H1 (cell line): ENCODE measurements at regions not wholly inside any gene's neighbourhood (a gene's known extent, or its start where the extent isn't known, plus 50 kb on each side); places are given as distances from the start of the nearest gene placed in this dataset.
"Not testable (repeated sequence)": the region's sequence is repeated elsewhere in the genome, so short reads cannot be mapped to it uniquely, and the experiment has no call there.

Experiments used
- CTCF ChIA-PET: fragments of 300-600 bp; sonication (Branson Sonifier 250); formaldehyde crosslinking; loops from one replicate; lab custom pipeline; 2021; ENCODE audit not compliant: partially characterized antibody; lab: Charles Lee
- POLR2A ChIA-PET: fragments of 300-600 bp; sonication (Branson Sonifier 250); formaldehyde crosslinking; loops from one replicate; lab custom pipeline; 2021; ENCODE audit warnings: inconsistent platforms; ENCODE audit not compliant: partially characterized antibody; lab: Charles Lee
- DNase-seq, 2 experiments: peaks; one replicate each; pipeline versions ENCODE4 v3.0.0 to v3.0.0-alpha.2; 2010 to 2022; ENCODE audit warnings: low spot score in 2 of 2, low read depth in 1 of 2, mixed read lengths in 1 of 2
- FAIRE-seq: peaks from 2 replicates; lab custom pipeline; 2011; peaks lifted over from hg19 to GRCh38; lab: Jason Lieb, UNC
- H2AFZ ChIP-seq: 2 replicates; pipeline ENCODE4 v1.8.1; 2012; ENCODE audit warnings: low read length, inconsistent platforms
- H2AK5ac ChIP-seq: 2 replicates; pipeline ENCODE4 v1.6.1; 2013; ENCODE audit warnings: low read depth, low read length
- H2BK120ac ChIP-seq: replicated peaks from 2 replicates; pipeline ENCODE3; 2013; ENCODE audit warnings: low read depth, low read length, inconsistent platforms
- H2BK12ac ChIP-seq: 2 replicates; pipeline ENCODE4 v1.6.1; 2013; ENCODE audit warnings: low read depth, low read length
- H2BK15ac ChIP-seq: 2 replicates; pipeline ENCODE4 v1.6.1; 2013; ENCODE audit warnings: low read length
- H2BK20ac ChIP-seq: 2 replicates; pipeline ENCODE4 v1.6.1; 2013; ENCODE audit warnings: low read length
- H2BK5ac ChIP-seq: 2 replicates; pipeline ENCODE4 v1.6.1; 2013; ENCODE audit warnings: low read depth, low read length
- H3K14ac ChIP-seq: 2 replicates; pipeline ENCODE4 v1.6.1; 2013; ENCODE audit warnings: inconsistent platforms; ENCODE audit not compliant: insufficient read length
- H3K18ac ChIP-seq: 2 replicates; pipeline ENCODE4 v1.6.1; 2013; ENCODE audit warnings: low read length; ENCODE audit errors: extremely low read depth
- H3K23ac ChIP-seq: 2 replicates; pipeline ENCODE4 v1.6.1; 2013; ENCODE audit warnings: inconsistent platforms; ENCODE audit not compliant: insufficient read length
- H3K23me2 ChIP-seq: 2 replicates; pipeline ENCODE4 v1.6.1; 2013; ENCODE audit warnings: low read depth, low read length
- H3K27ac ChIP-seq: 2 replicates; pipeline ENCODE4 v1.6.1; 2011; ENCODE audit warnings: low read depth, low read length, inconsistent platforms
- H3K27me3 ChIP-seq, 4 experiments: replicated peaks in 1 of 4; 1 replicate in 1 of 4; 2 replicates in 3 of 4; pipeline versions ENCODE4 v1.6.1 to v1.8.1; 2011 to 2013; ENCODE audit warnings: low read length in 3 of 4, mild to moderate bottlenecking in 3 of 4, inconsistent platforms in 2 of 4, mixed read lengths in 2 of 4, moderate library complexity in 1 of 4; ENCODE audit not compliant: control insufficient read depth in 3 of 4, insufficient read depth in 3 of 4; ENCODE audit errors: extremely low read depth in 1 of 4
- H3K36me3 ChIP-seq, 4 experiments: 2 replicates each; pipeline versions ENCODE4 v1.6.1 to v1.8.1; 2011 to 2013; ENCODE audit warnings: mild to moderate bottlenecking in 4 of 4, low read length in 3 of 4, moderate library complexity in 2 of 4, control low read depth in 1 of 4, inconsistent platforms in 1 of 4; ENCODE audit not compliant: insufficient read depth in 4 of 4, control insufficient read depth in 2 of 4
- H3K4ac ChIP-seq: replicated peaks from 2 replicates; pipeline ENCODE3; 2013; ENCODE audit warnings: low read length, low read depth, mixed read lengths, inconsistent platforms; ENCODE audit not compliant: insufficient read length
- H3K4me1 ChIP-seq, 4 experiments: replicated peaks in 1 of 4; 1 replicate in 1 of 4; 2 replicates in 3 of 4; pipeline versions ENCODE4 v1.6.1 to v1.8.1; 2011 to 2013; ENCODE audit warnings: low read length in 3 of 4, inconsistent platforms in 2 of 4, mixed read lengths in 1 of 4; ENCODE audit not compliant: insufficient read depth in 4 of 4, control insufficient read depth in 3 of 4
- H3K4me2 ChIP-seq, 2 experiments: 2 replicates each; pipeline versions ENCODE4 v1.6.1 to v1.8.1; 2011 to 2013; ENCODE audit warnings: low read depth in 2 of 2, low read length in 2 of 2, control low read depth in 1 of 2, inconsistent platforms in 1 of 2, mild to moderate bottlenecking in 1 of 2; ENCODE audit not compliant: insufficient read depth in 1 of 2
- H3K4me3 ChIP-seq, 4 experiments: fragments of 200-600, 300-600 bp in 1 of 4; sonication (generic), shearing (Covaris generic), sonication (Bioruptor Twin) in 1 of 4; 2 replicates each; pipeline versions ENCODE4 v1.5.1 to v1.8.1; 2011 to 2016; ENCODE audit warnings: low read length in 4 of 4, low read depth in 3 of 4, control low read depth in 2 of 4, inconsistent platforms in 2 of 4, mild to moderate bottlenecking in 2 of 4, mixed read lengths in 1 of 4, moderate library complexity in 1 of 4; ENCODE audit not compliant: insufficient read depth in 2 of 4; ENCODE audit errors: extremely low read depth in 1 of 4
- H3K56ac ChIP-seq: replicated peaks from 2 replicates; pipeline ENCODE3; 2013; ENCODE audit warnings: low read depth, mild to moderate bottlenecking, mixed read lengths, low read length, inconsistent platforms; ENCODE audit not compliant: insufficient read length
- H3K79me1 ChIP-seq: 2 replicates; pipeline ENCODE4 v1.6.1; 2013; ENCODE audit warnings: low read depth, low read length, control low read depth
- H3K79me2 ChIP-seq, 2 experiments: 2 replicates each; pipeline versions ENCODE4 v1.6.1 to v1.8.1; 2012 to 2013; ENCODE audit warnings: low read length in 2 of 2, mild to moderate bottlenecking in 2 of 2, inconsistent platforms in 1 of 2; ENCODE audit not compliant: insufficient read depth in 2 of 2, control insufficient read depth in 1 of 2
- H3K9ac ChIP-seq, 4 experiments: replicated peaks in 1 of 4; 1 replicate in 1 of 4; 2 replicates in 3 of 4; pipeline versions ENCODE4 v1.6.1 to v1.8.1; 2011 to 2013; ENCODE audit warnings: low read depth in 3 of 4, low read length in 3 of 4, control low read depth in 2 of 4, mild to moderate bottlenecking in 2 of 4, moderate library complexity in 2 of 4, inconsistent platforms in 1 of 4; ENCODE audit errors: extremely low read depth in 1 of 4
- H3K9me3 ChIP-seq, 2 experiments: 2 replicates each; pipeline versions ENCODE4 v1.6.1 to v1.8.1; 2012 to 2013; ENCODE audit warnings: mild to moderate bottlenecking in 2 of 2, moderate library complexity in 2 of 2, control low read depth in 1 of 2, inconsistent platforms in 1 of 2, low read depth in 1 of 2, low read length in 1 of 2, mixed read lengths in 1 of 2; ENCODE audit not compliant: insufficient read depth in 2 of 2
- H4K20me1 ChIP-seq, 2 experiments: replicated peaks in 1 of 2; 2 replicates each; pipeline versions ENCODE3 to v1.8.1; 2011 to 2013; ENCODE audit warnings: inconsistent platforms in 2 of 2, low read length in 2 of 2, mild to moderate bottlenecking in 1 of 2; ENCODE audit not compliant: insufficient read depth in 2 of 2, control insufficient read depth in 1 of 2
- H4K5ac ChIP-seq: 2 replicates; pipeline ENCODE4 v1.6.1; 2013; ENCODE audit warnings: low read length, low read depth, mixed read lengths, inconsistent platforms; ENCODE audit not compliant: insufficient read length
- H4K8ac ChIP-seq: 2 replicates; pipeline ENCODE4 v1.8.0; 2013; ENCODE audit warnings: mild to moderate bottlenecking, moderate library complexity, low read length, inconsistent platforms; ENCODE audit not compliant: insufficient read depth; ENCODE audit errors: extremely low read depth
- H4K91ac ChIP-seq: replicated peaks from 2 replicates; pipeline ENCODE3; 2013; ENCODE audit warnings: low read length, mixed read lengths, inconsistent platforms; ENCODE audit not compliant: insufficient read length
- WGBS, 2 experiments: shearing (Covaris generic) in 1 of 2; methylation state at CpG; one replicate each; pipeline versions ENCODE4 v1.1.6 to v1.1.7; 2013 to 2015; ENCODE audit warnings: low lambda C conversion rate in 2 of 2, mixed read lengths in 2 of 2, inconsistent platforms in 1 of 2, low coverage in 1 of 2, missing lambda C conversion rate in 1 of 2; ENCODE audit not compliant: insufficient replicate concordance in 2 of 2, insufficient coverage in 1 of 2, insufficient read length in 1 of 2; ENCODE audit errors: extremely low coverage in 1 of 2, missing lambda C conversion rate in 1 of 2; 5-methylcytosine and 5-hydroxymethylcytosine counted together

DNA sequence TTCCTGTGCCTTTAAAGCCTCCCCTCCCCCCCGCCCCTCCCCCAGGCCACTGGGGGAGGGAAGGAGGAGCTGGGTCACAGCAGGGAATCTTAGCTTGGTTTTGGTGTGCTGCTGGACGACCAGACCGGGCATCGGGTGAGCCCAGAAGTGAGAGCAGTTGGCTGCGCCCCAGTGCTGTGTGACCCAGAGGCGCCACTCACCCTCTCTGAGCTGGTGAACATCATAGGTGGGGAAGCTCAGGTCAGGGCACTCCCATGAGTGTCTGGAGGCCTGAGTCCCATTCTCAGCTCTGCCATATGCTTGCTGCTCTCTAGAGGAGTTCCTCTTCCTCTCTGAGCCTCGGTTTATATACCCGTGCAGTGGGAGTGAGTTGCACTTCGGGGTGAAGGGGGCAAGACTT, 3077.5 kb downstream of the RPIA start:
- H4K20me1 ChIP-seq, H2BK5ac ChIP-seq, H4K91ac ChIP-seq, H3K14ac ChIP-seq, H3K4ac ChIP-seq, H4K5ac ChIP-seq, H3K56ac ChIP-seq, H3K23me2 ChIP-seq, H3K79me1 ChIP-seq, H2AK5ac ChIP-seq, H2AFZ ChIP-seq, H3K9ac ChIP-seq, POLR2A ChIA-PET, H3K4me1 ChIP-seq, H2BK120ac ChIP-seq, H3K27ac ChIP-seq, H3K4me2 ChIP-seq, H2BK12ac ChIP-seq, H3K36me3 ChIP-seq, DNase-seq, H4K8ac ChIP-seq, H3K27me3 ChIP-seq, H3K23ac ChIP-seq, CTCF ChIA-PET, H3K79me2 ChIP-seq, FAIRE-seq, H2BK20ac ChIP-seq, H3K4me3 ChIP-seq, H2BK15ac ChIP-seq, H3K18ac ChIP-seq: not testable (repeated sequence)
- WGBS, 2 experiments, result 82% methylated on average over 8 of the region's 9 CpGs; no CpG with 5 or more reads in 1 of the 2 experiments
- H3K9me3 ChIP-seq, result peaks cover 5 to 71% of the 10 kb centered on the region in 2 experiments; a peak in 3 of 4 replicates

DNA sequence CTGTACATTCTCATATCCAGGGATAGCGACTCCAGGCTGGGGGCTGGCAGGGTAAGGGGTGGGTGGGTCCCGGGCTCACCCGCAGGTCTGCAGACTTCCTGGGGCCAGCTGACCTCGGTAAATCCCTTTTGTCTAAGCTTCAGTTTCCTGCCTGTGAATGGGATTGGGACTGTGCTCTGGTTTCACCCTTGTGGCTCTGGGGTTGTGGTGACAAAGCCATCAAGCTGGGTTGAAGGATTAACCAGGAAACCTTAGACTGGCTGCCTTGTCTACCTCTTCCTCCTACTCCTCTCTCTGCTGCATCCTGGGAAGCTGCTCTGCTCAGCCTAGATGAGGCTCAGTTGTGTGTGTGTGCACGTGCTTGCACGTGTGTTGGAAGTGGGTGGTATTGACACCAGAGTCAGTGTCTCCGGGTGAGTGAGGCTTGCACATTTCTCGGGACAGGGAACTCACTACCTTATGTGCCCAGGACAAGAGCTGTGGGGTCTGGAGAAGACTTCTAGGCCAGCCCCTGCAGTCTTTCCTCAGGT, 3078.6 kb downstream of the RPIA start:
- H3K23ac ChIP-seq, H3K4me2 ChIP-seq, H2BK120ac ChIP-seq, H3K14ac ChIP-seq, H4K8ac ChIP-seq, H3K79me1 ChIP-seq, H3K9ac ChIP-seq, FAIRE-seq, H3K79me2 ChIP-seq, H3K4me3 ChIP-seq, H3K4ac ChIP-seq, H3K18ac ChIP-seq, H2AFZ ChIP-seq, H3K27ac ChIP-seq, H4K20me1 ChIP-seq, H3K27me3 ChIP-seq, H3K4me1 ChIP-seq, H2BK20ac ChIP-seq, H2AK5ac ChIP-seq, H4K5ac ChIP-seq, CTCF ChIA-PET, H2BK15ac ChIP-seq, H3K23me2 ChIP-seq, H3K36me3 ChIP-seq, DNase-seq, H4K91ac ChIP-seq, POLR2A ChIA-PET, H3K56ac ChIP-seq, H2BK12ac ChIP-seq, H2BK5ac ChIP-seq: not testable (repeated sequence)
- 65% methylated on average over 4 of the region's 8 CpGs; no CpG with 5 or more reads in 1 of the 2 experiments for WGBS, 2 experiments
- H3K9me3 ChIP-seq, result peaks cover 5 to 80% of the 10 kb centered on the region in 2 experiments; a peak in 3 of 4 replicates
